ENCODE measurements at regions not wholly inside any gene's neighbourhood (a gene's known extent, or its start where the extent isn't known, plus 50 kb on each side); places are given as distances from the start of the nearest gene placed in this dataset.

GRCh38 chr13:85742355-85742754, 56.9 kb downstream of the SLITRK6 start:
- H4K20me1 ChIP-seq (ENCODE audit: insufficient read depth, low read length) = no peaks in the 10 kb centered on the region
- H3K4me3 ChIP-seq (ENCODE audit: low read length) = no peak overlapping the region
- H3K27ac ChIP-seq (ENCODE audit: low read length) = no peak overlapping the region
- no peak for TF ChIP-seq CTCF (IDR thresholded peaks at IDR 0.05; ENCODE audit: low read depth, low read length)
- TF ChIP-seq EZH2phosphoT487 (IDR thresholded peaks at IDR 0.05; ENCODE audit: low read depth) = no peak
- no peaks in the 10 kb centered on the region for H3K27me3 ChIP-seq (ENCODE audit: low read depth, low read length)
- no peak overlapping the region for H2AFZ ChIP-seq (ENCODE audit: low read depth, low read length)
- no peaks in the 10 kb centered on the region for H3K79me2 ChIP-seq (ENCODE audit: low read length)
- H3K4me2 ChIP-seq (ENCODE audit: low read length) = no peak overlapping the region
- no peaks in the 10 kb centered on the region for H3K36me3 ChIP-seq (replicated peaks; ENCODE audit: low read depth, low read length)
- no peaks in the 10 kb centered on the region for H3K9me3 ChIP-seq (ENCODE audit: insufficient read depth, low read length)
- H3K4me1 ChIP-seq (ENCODE audit: low read length) = no peaks in the 10 kb centered on the region
- no peak overlapping the region for H3K9ac ChIP-seq (ENCODE audit: low read length)

- no peak overlapping the region for H3K27ac ChIP-seq (ENCODE audit: low read length)
- H4K20me1 ChIP-seq (ENCODE audit: insufficient read depth, low read length) = no peaks in the 10 kb centered on the region
- H3K27me3 ChIP-seq (ENCODE audit: low read depth, low read length) = no peaks in the 10 kb centered on the region
- no peaks in the 10 kb centered on the region for H3K79me2 ChIP-seq (ENCODE audit: low read length)
- H3K9me3 ChIP-seq (ENCODE audit: insufficient read depth, low read length) = no peaks in the 10 kb centered on the region
- no peaks in the 10 kb centered on the region for H3K4me1 ChIP-seq (ENCODE audit: low read length)
- no peak overlapping the region for H3K4me3 ChIP-seq (ENCODE audit: low read length)
- H3K9ac ChIP-seq (ENCODE audit: low read length) = no peak overlapping the region
- H2AFZ ChIP-seq (ENCODE audit: low read depth, low read length) = no peak overlapping the region
- no peaks in the 10 kb centered on the region for H3K36me3 ChIP-seq (replicated peaks; ENCODE audit: low read depth, low read length)
- no peak for TF ChIP-seq EZH2phosphoT487 (IDR thresholded peaks at IDR 0.05; ENCODE audit: low read depth)
- no peak for TF ChIP-seq CTCF (IDR thresholded peaks at IDR 0.05; ENCODE audit: low read depth, low read length)
- H3K4me2 ChIP-seq (ENCODE audit: low read length) = no peak overlapping the region
Observed at GRCh38 chr13:85741017-85741416, 58.2 kb downstream of the SLITRK6 start.

- Histone ChIP-seq H3K27ac (ENCODE audit: low read length) (no peak overlapping the region), H3K27me3 (ENCODE audit: low read depth, low read length) (no peaks in the 10 kb centered on the region), H3K9me3 (ENCODE audit: insufficient read depth, low read length) (no peaks in the 10 kb centered on the region), H2AFZ (ENCODE audit: low read depth, low read length) (no peak overlapping the region), H3K4me2 (ENCODE audit: low read length) (no peak overlapping the region), H3K36me3 (replicated peaks; ENCODE audit: low read depth, low read length) (no peaks in the 10 kb centered on the region), H4K20me1 (ENCODE audit: insufficient read depth, low read length) (no peaks in the 10 kb centered on the region), H3K4me3 (ENCODE audit: low read length) (no peak overlapping the region), H3K9ac (ENCODE audit: low read length) (no peak overlapping the region), H3K79me2 (ENCODE audit: low read length) (no peaks in the 10 kb centered on the region), H3K4me1 (ENCODE audit: low read length) (no peaks in the 10 kb centered on the region)
- TF ChIP-seq EZH2phosphoT487 (IDR thresholded peaks at IDR 0.05; ENCODE audit: low read depth) (no peak), CTCF (IDR thresholded peaks at IDR 0.05; ENCODE audit: low read depth, low read length) (no peak)
Observed at GRCh38 chr13:85738696-85739320, 60.4 kb downstream of the SLITRK6 start.

GRCh38 chr13:85737952-85738351, 61.3 kb downstream of the SLITRK6 start:
- H3K9me3 ChIP-seq (ENCODE audit: insufficient read depth, low read length) = no peaks in the 10 kb centered on the region
- no peaks in the 10 kb centered on the region for H3K79me2 ChIP-seq (ENCODE audit: low read length)
- no peak overlapping the region for H3K4me3 ChIP-seq (ENCODE audit: low read length)
- no peaks in the 10 kb centered on the region for H4K20me1 ChIP-seq (ENCODE audit: insufficient read depth, low read length)
- no peak overlapping the region for H3K9ac ChIP-seq (ENCODE audit: low read length)
- no peak overlapping the region for H2AFZ ChIP-seq (ENCODE audit: low read depth, low read length)
- no peaks in the 10 kb centered on the region for H3K36me3 ChIP-seq (replicated peaks; ENCODE audit: low read depth, low read length)
- TF ChIP-seq CTCF (IDR thresholded peaks at IDR 0.05; ENCODE audit: low read depth, low read length) (no peak), EZH2phosphoT487 (IDR thresholded peaks at IDR 0.05; ENCODE audit: low read depth) (no peak)
- no peaks in the 10 kb centered on the region for H3K27me3 ChIP-seq (ENCODE audit: low read depth, low read length)
- no peak overlapping the region for H3K4me2 ChIP-seq (ENCODE audit: low read length)
- no peaks in the 10 kb centered on the region for H3K4me1 ChIP-seq (ENCODE audit: low read length)
- H3K27ac ChIP-seq (ENCODE audit: low read length) = no peak overlapping the region
